Fibroblast of lung (primary cell): ENCODE measurements at regions not wholly inside any gene's neighbourhood (a gene's known extent, or its start where the extent isn't known, plus 50 kb on each side); places are given as distances from the start of the nearest gene placed in this dataset.

Experiments
- DNase-seq, 2 donors: peaks; one replicate each; pipeline versions ENCODE4 v3.0.0 to v3.0.0-alpha.2; 2010; ENCODE audit warnings: low read depth in 2 of 2
- H2AFZ ChIP-seq: 2 replicates; pipeline ENCODE4 v1.5.1; 2012; ENCODE audit warnings: low read length, control low read depth, inconsistent platforms
- H3K27ac ChIP-seq: 2 replicates; pipeline ENCODE4 v1.5.1; 2011; ENCODE audit warnings: low read length, control low read depth; ENCODE audit not compliant: insufficient read depth
- H3K27me3 ChIP-seq: 2 replicates; pipeline ENCODE4 v1.5.1; 2011; ENCODE audit warnings: mild to moderate bottlenecking, low read length; ENCODE audit not compliant: control insufficient read depth, insufficient read depth
- H3K36me3 ChIP-seq: 2 replicates; pipeline ENCODE4 v1.5.1; 2011; ENCODE audit warnings: low read length; ENCODE audit not compliant: control insufficient read depth, insufficient read depth
- H3K4me1 ChIP-seq: 2 replicates; pipeline ENCODE4 v1.5.1; 2011; ENCODE audit warnings: low read length; ENCODE audit not compliant: control insufficient read depth, insufficient read depth; ENCODE audit errors: extremely low read depth
- H3K4me2 ChIP-seq: 2 replicates; pipeline ENCODE4 v1.5.1; 2011; ENCODE audit warnings: low read length, control low read depth; ENCODE audit not compliant: insufficient read depth; ENCODE audit errors: extremely low read depth
- H3K4me3 ChIP-seq, 4 experiments: fragments of 200-600 bp in 1 of 4; sonication (generic) in 1 of 4; replicated peaks in 1 of 4; 2 replicates each; pipeline ENCODE4 v1.5.1; 2011 to 2016; ENCODE audit warnings: low read length in 4 of 4, low read depth in 3 of 4, mild to moderate bottlenecking in 3 of 4, control low read depth in 2 of 4, inconsistent platforms in 1 of 4, mixed read lengths in 1 of 4; ENCODE audit not compliant: insufficient read depth in 1 of 4; ENCODE audit errors: control extremely low read depth in 1 of 4
- H3K79me2 ChIP-seq: 2 replicates; pipeline ENCODE4 v1.5.1; 2012; ENCODE audit warnings: mild to moderate bottlenecking, low read length, inconsistent platforms; ENCODE audit not compliant: control insufficient read depth, insufficient read depth
- H3K9ac ChIP-seq: 2 replicates; pipeline ENCODE4 v1.5.1; 2011; ENCODE audit warnings: mild to moderate bottlenecking, low read length, control low read depth; ENCODE audit not compliant: insufficient read depth
- H3K9me3 ChIP-seq: 2 replicates; pipeline ENCODE4 v1.5.1; 2012; ENCODE audit warnings: low read depth, low read length; ENCODE audit not compliant: control insufficient read depth, insufficient read depth
- H4K20me1 ChIP-seq: 2 replicates; pipeline ENCODE4 v1.5.1; 2011; ENCODE audit warnings: low read length; ENCODE audit not compliant: control insufficient read depth, insufficient read depth; ENCODE audit errors: extremely low read depth
- EZH2 ChIP-seq: IDR thresholded peaks from 2 replicates; pipeline ENCODE4 v1.5.1; 2012; ENCODE audit warnings: low read length, control low read depth, mild to moderate bottlenecking; ENCODE audit errors: missing control alignments
- TF ChIP-seq, protein P1 (sequence below), 2 donors: IDR thresholded peaks in 1 of 2; conservative IDR thresholded peaks in 1 of 2; 1 replicate in 1 of 2; 2 replicates in 1 of 2; pipeline ENCODE4 v1.5.1; 2011 to 2012; ENCODE audit warnings: low read length in 2 of 2, control low read depth in 1 of 2, inconsistent platforms in 1 of 2, low read depth in 1 of 2, mild to moderate bottlenecking in 1 of 2

DNA sequence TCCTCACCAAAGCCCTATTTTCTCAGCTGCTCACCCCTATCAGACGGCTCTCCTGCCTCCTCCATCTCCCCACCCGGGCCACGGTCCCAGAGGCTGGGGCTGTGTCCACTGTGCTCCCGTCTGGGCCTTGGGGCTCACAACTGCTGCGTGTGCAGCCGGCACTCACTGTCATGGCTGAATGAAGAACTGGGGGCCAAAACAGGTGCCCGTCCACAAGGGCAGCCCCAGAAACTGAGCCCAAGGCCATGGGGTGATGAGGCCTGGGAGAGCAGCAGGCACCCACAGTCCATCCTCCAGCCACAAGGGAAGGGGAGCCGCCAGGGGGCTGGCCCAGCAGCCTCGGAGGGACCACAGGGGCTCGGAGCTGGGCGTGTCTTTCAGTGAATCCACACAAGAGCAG, 159.5 kb downstream of the DLL1 start:
- H4K20me1 ChIP-seq, result no peaks in the 10 kb centered on the region
- H3K27ac ChIP-seq, result no peak overlapping the region
- H3K9me3 ChIP-seq, result no peaks in the 10 kb centered on the region
- DNase-seq, result no peak
- no peaks in the 10 kb centered on the region for H3K27me3 ChIP-seq
- no peak overlapping the region for H3K9ac ChIP-seq
- no peak overlapping the region for H3K4me2 ChIP-seq
- H3K79me2 ChIP-seq, result no peaks in the 10 kb centered on the region
- no peak overlapping the region for H2AFZ ChIP-seq
- H3K4me1 ChIP-seq, result no peaks in the 10 kb centered on the region
- H3K4me3 ChIP-seq, result no peak overlapping the region
- TF ChIP-seq EZH2, result no peak
- TF ChIP-seq, protein P1, sequence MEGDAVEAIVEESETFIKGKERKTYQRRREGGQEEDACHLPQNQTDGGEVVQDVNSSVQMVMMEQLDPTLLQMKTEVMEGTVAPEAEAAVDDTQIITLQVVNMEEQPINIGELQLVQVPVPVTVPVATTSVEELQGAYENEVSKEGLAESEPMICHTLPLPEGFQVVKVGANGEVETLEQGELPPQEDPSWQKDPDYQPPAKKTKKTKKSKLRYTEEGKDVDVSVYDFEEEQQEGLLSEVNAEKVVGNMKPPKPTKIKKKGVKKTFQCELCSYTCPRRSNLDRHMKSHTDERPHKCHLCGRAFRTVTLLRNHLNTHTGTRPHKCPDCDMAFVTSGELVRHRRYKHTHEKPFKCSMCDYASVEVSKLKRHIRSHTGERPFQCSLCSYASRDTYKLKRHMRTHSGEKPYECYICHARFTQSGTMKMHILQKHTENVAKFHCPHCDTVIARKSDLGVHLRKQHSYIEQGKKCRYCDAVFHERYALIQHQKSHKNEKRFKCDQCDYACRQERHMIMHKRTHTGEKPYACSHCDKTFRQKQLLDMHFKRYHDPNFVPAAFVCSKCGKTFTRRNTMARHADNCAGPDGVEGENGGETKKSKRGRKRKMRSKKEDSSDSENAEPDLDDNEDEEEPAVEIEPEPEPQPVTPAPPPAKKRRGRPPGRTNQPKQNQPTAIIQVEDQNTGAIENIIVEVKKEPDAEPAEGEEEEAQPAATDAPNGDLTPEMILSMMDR (conservative IDR thresholded peaks at IDR 0.05 in 1 of 2, IDR thresholded peaks at IDR 0.05 in 1 of 2; ENCODE audit: low read depth in 1 of 2, low read length in 2 of 2), result no peak
- H3K36me3 ChIP-seq, result no peaks in the 10 kb centered on the region

DNA sequence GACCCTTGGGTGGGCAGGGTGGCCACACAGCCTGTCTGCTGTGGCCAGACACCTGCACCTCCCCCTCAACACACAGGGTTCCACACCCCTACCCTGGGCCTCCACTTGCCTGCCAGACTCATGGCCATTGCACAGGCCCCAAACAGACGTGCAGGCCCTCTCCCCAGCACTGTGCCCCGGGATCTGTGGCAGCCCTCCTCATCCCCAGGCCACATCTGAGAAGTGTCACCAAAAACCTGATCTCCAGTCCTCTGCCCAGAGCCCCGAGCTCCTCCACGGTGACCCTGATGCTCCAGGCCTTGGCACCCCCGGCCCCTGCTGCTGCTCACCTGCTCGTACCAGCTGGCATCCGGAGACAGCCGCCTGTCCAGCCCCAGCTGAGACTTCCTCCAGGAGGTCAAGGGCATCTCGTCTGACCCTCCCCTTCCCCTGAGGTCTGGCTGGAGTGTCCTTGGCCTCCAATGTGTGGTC, 160.1 kb downstream of the DLL1 start:
- H2AFZ ChIP-seq, result no peak overlapping the region
- H3K4me3 ChIP-seq, result no peak overlapping the region
- H3K9me3 ChIP-seq, result no peaks in the 10 kb centered on the region
- no peak for TF ChIP-seq EZH2
- TF ChIP-seq, protein P1 (conservative IDR thresholded peaks at IDR 0.05 in 1 of 2, IDR thresholded peaks at IDR 0.05 in 1 of 2; ENCODE audit: low read depth in 1 of 2, low read length in 2 of 2), result no peak
- H3K79me2 ChIP-seq, result no peaks in the 10 kb centered on the region
- no peak for DNase-seq
- H3K4me2 ChIP-seq, result no peak overlapping the region
- H3K4me1 ChIP-seq, result no peaks in the 10 kb centered on the region
- H4K20me1 ChIP-seq, result no peaks in the 10 kb centered on the region
- H3K27ac ChIP-seq, result no peak overlapping the region
- no peaks in the 10 kb centered on the region for H3K27me3 ChIP-seq
- H3K36me3 ChIP-seq, result no peaks in the 10 kb centered on the region
- H3K9ac ChIP-seq, result no peak overlapping the region

DNA sequence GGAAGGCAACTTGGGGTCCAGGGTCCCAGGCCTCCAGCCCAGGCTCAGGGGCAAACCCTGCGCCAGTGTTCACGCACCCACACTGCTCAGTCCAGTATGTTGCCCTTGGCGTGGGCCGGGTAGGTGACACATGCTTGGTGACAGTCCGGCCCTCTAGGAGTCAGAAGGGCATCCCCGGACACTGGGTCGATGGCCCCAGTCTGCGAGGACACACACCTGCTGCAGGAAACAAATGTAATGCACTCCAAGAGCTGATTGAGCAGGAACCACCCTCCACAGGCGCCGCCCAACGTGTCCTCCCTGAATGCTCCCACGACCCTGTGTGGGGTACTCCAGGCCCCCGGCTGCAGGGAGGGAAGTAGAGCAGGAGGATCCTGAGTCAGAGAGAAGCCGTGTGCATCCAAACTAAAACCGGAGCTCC, 160.7 kb downstream of the DLL1 start:
- Histone ChIP-seq H3K4me3 (no peak overlapping the region), H3K27ac (no peak overlapping the region), H3K4me2 (no peak overlapping the region), H3K36me3 (no peaks in the 10 kb centered on the region), H3K4me1 (no peaks in the 10 kb centered on the region), H2AFZ (no peak overlapping the region), H4K20me1 (no peaks in the 10 kb centered on the region), H3K9me3 (no peaks in the 10 kb centered on the region), H3K27me3 (no peaks in the 10 kb centered on the region), H3K9ac (no peak overlapping the region), H3K79me2 (no peaks in the 10 kb centered on the region)
- TF ChIP-seq EZH2, result no peak
- TF ChIP-seq, protein P1 (conservative IDR thresholded peaks at IDR 0.05 in 1 of 2, IDR thresholded peaks at IDR 0.05 in 1 of 2; ENCODE audit: low read depth in 1 of 2, low read length in 2 of 2), result no peak
- DNase-seq, result no peak
